Limb (tissue), 2 donors: ENCODE measurements at regions not wholly inside any gene's neighbourhood (a gene's known extent, or its start where the extent isn't known, plus 50 kb on each side); places are given as distances from the start of the nearest gene placed in this dataset.

Experiments used
- DNase-seq, 2 donors: peaks; one replicate each; pipeline ENCODE4 v3.0.0-alpha.2; 2016; ENCODE audit errors: extremely low spot score in 2 of 2

GRCh38 chrX:107502316-107502715, 52.9 kb downstream of the FRMPD3 start:
- no peak for DNase-seq

DNA sequence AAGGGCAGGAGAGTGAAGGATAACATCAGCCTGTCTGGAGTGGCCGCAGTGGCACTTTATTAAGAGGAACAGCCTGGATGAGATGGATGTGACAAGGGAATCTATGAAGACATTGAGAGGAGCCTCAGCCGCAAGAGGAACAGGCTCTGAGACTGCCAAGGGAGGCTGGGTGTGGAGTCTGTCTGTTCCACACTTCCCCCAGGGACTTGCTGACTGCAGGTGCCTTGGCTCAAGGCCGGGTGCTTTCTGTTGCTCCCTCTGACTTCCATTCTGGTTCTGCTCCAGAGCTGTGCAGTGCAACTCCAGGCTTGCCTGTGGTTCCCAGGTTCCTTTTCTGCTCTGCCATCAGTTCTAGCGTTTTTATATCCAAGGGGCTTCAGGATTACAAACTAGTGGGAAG, 54.6 kb downstream of the FRMPD3 start:
- no peak for DNase-seq

- no peak for DNase-seq
Measured at GRCh38 chrX:107505223-107505622, 55.8 kb downstream of the FRMPD3 start.

GRCh38 chrX:107506596-107507031, 57.2 kb downstream of the FRMPD3 start:
- DNase-seq = no peak

- DNase-seq = no peak
Measured at GRCh38 chrX:107507093-107507743, 57.8 kb downstream of the FRMPD3 start.

GRCh38 chrX:107507744-107508117, 58.3 kb downstream of the FRMPD3 start:
- DNase-seq = no peak

GRCh38 chrX:107508925-107509324, 59.5 kb downstream of the FRMPD3 start:
- DNase-seq = no peak

DNA sequence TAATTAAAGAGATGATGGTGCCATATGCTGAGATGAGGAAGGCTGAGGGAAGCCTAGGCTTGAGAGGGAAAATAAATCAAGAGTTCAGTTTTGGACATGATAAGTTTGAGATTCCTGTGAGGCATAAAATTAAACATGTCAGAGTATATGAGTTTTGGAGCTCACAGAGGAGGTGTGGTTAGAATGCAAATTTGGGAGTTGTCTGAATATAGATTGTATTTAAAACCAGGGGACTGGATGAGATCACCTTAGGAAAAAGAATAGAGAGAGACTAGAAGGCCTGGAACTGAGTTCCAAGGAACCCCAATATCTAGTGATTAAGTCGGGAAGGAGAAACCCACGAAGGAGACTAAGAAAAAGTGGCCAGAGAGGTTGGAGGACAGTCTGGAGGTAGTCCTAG, 65.5 kb downstream of the FRMPD3 start:
- DNase-seq = no peak

- no peak for DNase-seq
Measured at GRCh38 chrX:107521877-107522586, 72.6 kb downstream of the FRMPD3 start.

DNA sequence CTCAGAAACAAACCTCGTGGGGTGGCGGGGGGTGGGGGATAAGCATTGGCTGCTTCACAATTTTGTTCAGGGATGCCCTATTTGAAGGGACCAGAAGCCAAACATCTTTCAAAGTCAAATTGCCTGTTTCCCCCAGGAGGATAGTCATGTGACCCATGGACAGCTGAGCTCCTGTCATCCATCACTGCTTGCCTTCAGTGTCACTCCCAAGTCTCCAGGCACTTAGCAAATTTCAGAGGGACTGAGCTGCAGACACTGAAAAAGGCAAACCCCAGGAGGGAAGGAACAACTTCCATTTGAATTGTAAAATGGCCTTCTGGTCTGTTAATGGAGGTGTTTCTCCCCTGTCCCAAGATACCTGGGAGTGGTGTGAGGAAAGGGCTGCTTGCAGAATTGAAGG, 73.4 kb downstream of the FRMPD3 start:
- no peak for DNase-seq

DNA sequence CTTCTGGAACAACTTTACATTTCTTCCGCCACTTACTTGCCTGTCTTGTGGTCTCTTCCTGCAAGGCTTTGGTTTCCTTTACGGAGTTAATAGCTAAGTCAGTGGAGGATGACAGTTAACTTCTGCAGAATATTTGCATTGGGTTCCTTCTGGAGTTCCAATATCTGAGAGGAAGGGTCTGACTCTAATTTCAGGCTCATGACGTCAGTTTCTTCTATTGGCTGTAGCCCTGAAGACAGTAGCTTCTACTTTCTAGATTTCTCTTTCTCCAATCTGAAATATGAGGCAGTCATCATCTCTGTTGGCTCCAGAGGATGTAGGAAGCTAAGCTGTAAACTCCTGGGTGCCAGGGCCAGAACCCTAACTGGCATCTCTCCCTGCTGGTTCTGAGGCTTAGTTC, 76.7 kb downstream of the FRMPD3 start:
- no peak for DNase-seq

DNA sequence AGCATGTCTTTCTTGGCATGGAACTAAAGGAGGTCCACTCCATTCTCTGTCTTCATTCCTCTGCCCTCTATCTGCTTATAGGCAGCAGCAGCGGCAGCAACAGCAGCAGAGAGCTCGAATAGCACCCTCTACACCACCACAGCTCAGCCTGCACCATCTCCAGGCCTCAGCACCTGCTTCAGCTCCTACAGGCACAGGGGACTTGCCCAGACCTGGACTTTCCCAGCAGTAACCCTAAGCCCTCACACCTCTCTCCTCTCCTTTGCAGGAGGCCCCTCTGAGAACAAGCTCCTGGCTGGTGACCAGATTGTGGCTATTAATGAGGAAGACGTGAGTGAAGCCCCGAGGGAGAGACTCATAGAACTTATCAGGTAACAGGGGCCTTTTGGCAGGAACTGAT, 80.7 kb downstream of the FRMPD3 start:
- no peak for DNase-seq

DNA sequence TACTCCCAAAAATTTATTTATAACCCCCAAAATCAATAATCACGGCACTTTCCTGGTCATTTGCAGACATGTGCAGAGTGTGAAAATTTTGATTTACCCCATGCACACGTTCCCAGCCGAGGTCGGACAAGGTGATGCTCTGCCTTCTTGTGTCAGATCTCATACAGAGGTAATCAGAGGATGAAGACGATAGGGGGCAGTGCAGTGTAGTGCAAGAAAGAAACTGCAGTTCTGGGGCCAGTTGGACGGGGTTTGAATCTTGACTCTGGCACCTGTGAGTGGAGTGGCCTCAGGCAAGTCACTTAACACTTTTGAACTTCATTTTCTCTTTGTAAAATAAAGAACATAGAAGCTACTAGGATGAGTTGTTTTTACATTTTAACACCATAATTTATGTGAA, 88.4 kb downstream of the FRMPD3 start:
- no peak for DNase-seq

GRCh38 chrX:107541244-107541643, 87.1 kb upstream of the PRPS1 start:
- no peak for DNase-seq

DNA sequence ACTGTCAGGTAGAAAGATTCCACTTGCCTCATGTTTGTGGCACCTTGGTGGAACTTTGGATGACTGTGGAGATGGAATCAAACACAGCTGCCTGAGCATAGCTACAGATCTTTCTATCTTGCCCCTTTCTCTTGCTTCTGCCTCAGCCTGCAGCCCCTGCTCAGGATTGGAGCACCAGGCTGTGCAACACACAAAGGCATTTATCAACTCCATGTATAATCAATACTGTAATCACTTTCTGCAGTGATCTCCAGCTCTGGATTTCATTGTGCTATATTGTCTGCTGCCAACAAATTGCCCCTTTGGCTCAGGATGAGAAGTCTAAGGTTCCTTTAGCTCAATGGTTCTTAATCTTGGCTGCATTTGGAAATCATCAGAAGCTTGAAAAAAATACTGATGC, 86.3 kb upstream of the PRPS1 start:
- DNase-seq = no peak

- DNase-seq = no peak
Measured at GRCh38 chrX:107542500-107542899, 85.8 kb upstream of the PRPS1 start.

GRCh38 chrX:107547621-107548020, 80.7 kb upstream of the PRPS1 start:
- DNase-seq = no peak

DNA sequence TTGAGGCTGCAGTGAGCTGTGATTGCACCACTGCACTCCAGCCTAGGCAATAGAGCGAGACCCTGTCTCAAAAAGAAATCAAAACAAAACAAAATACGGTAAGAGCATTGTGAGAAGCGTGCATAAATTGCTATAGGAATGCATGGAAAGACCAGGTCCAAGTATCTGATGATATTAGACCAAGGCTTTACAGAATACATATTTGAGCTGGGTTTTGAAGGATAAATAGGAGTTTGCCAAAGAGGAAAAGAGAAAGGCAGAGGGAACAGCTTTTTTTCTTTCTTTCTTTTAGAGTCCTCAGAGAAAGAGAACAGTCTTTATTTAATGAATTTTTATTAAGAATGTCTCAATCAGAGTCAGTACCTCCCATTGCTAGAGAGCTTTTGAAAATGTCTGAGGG, 79.5 kb upstream of the PRPS1 start:
- no peak for DNase-seq

GRCh38 chrX:107549504-107549903, 78.8 kb upstream of the PRPS1 start:
- DNase-seq = no peak

- no peak for DNase-seq
Measured at GRCh38 chrX:107551546-107551945, 76.8 kb upstream of the PRPS1 start.

DNA sequence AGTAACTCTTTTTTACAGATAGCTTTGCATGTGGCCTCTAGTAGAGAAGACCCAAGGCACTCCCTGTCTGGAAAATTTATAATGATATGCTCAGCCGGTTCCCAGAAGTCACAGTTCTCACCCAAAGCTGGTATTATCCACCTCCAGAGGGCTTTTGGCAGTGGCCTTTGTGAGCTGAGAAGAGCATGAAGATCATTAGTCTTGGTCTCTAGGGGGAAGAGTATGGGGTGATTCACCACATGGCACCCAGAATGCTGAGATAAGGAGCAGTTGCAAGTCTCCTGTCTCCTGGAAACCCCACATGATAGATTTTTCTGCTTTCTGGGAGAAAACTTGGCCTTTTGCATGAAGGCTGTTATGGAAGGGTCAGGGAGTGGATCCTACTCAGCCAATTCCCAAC, 75.4 kb upstream of the PRPS1 start:
- DNase-seq = no peak

- no peak for DNase-seq
Measured at GRCh38 chrX:107556967-107557366, 71.3 kb upstream of the PRPS1 start.

DNA sequence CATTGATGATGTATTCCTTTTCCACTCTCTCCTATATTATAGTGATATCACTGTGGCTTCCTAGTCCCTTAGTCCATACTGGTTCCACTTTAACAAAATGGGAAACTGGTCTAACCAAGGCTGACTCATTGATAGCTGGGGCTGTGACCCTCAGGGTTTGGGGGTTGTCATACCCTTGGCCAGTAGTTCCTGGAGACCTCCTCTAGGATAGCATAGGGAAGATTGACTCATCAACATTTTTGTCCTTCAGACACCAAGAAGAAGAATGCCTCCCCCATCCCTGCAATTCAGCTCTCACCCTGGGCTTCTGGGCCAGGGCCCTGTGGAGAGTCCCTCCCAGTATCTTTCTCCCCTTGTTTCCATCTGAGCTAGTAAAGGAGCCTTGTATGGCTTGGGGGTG, 68.8 kb upstream of the PRPS1 start:
- DNase-seq = no peak
